GM13976 (cell line): ENCODE measurements at regions not wholly inside any gene's neighbourhood (a gene's known extent, or its start where the extent isn't known, plus 50 kb on each side); places are given as distances from the start of the nearest gene placed in this dataset.

ENCODE experiments used
- DNase-seq: peaks from one replicate; pipeline ENCODE4 v3.0.0; 2012; ENCODE audit warnings: low spot score
- in situ Hi-C: fragments of 300-500 bp; cut with MboI; formaldehyde crosslinking; loops from one replicate; pipeline ENCODE4 v1.12.0; 2022; ENCODE audit warnings: low sequenced_read_pairs, mixed read lengths, inconsistent platforms; ENCODE audit not compliant: unreplicated experiment
- TF ChIP-seq, protein P1 (sequence below): IDR thresholded peaks from 2 replicates; pipeline ENCODE4 v1.5.1; 2012; ENCODE audit warnings: borderline replicate concordance, mild to moderate bottlenecking; ENCODE audit not compliant: insufficient read depth; ENCODE audit errors: extremely low read depth, missing control alignments, control extremely low read depth

DNA sequence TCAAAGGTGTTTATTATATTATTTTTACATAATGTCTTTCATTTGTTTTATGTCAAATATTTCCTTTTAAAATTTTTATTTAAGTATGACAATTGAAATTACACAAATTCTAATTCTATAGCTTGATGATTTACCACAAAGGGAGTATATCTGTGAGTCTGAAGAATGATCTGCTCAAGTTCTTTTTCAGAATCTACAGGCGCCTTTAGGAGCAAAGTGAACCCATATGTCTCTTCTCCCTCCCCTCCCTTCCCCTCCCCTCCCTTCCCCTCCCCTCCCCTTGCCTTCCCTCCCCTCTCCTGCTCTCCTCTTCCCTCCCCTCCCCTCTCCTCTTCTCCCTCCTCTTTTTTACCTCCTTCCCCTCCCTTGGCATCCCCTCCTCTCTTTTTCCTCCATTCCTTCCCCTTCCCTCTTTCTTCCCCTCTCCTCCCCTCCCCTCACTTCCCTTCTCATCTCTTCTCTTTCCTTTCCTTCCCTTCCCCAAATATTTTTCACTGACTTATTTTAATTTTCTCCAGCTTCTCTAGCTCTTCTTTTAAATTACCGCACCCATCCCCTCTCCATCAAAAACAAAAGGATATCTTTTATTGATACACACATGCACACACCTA is 495.3 kb upstream of the PIK3R1 start:
- DNase-seq, result no peak
- in situ Hi-C loops, result no loop called here
- TF ChIP-seq, protein P1, sequence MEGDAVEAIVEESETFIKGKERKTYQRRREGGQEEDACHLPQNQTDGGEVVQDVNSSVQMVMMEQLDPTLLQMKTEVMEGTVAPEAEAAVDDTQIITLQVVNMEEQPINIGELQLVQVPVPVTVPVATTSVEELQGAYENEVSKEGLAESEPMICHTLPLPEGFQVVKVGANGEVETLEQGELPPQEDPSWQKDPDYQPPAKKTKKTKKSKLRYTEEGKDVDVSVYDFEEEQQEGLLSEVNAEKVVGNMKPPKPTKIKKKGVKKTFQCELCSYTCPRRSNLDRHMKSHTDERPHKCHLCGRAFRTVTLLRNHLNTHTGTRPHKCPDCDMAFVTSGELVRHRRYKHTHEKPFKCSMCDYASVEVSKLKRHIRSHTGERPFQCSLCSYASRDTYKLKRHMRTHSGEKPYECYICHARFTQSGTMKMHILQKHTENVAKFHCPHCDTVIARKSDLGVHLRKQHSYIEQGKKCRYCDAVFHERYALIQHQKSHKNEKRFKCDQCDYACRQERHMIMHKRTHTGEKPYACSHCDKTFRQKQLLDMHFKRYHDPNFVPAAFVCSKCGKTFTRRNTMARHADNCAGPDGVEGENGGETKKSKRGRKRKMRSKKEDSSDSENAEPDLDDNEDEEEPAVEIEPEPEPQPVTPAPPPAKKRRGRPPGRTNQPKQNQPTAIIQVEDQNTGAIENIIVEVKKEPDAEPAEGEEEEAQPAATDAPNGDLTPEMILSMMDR, result no peak

DNA sequence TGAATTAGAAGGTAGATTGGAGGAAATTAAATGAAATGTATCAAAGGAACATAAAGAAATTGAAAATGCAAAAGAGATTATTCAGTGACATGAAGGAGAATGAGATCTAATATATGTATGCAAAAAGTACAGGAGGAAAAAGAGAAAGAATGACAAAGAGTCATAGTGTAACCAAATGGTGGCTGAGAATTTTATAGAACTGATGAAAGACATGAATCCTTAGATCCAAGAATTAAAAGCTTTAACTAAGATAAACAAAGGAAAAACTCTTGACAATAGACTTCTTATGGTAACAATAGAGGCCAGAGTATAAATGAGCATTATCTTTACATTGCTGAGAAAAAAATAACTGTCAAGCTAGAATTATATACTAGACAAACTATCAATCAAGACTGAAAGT is 505.4 kb upstream of the CD180 start:
- TF ChIP-seq, protein P1, result no peak
- in situ Hi-C loops, result no loop called here
- no peak for DNase-seq

DNA sequence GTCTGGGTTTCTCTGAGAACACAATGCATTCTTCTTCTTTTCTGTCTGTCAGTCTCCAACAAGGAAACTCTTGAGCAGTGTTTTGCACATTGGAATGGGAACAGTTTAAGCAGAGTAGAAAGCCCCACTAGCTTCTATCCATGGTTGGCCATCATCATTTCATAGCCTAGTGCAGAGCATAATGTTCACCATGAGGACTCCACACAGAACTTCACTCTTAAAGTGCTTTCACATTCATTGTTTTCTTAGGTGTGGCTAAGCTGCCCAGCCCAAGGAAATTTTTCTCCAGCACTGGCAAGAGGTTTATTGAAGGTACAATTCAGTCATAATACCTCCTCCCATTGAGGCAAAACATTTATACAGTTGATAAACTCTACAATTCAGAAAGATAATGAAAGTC is 503.0 kb upstream of the CD180 start:
- in situ Hi-C loops, result no loop called here
- TF ChIP-seq, protein P1, result no peak
- DNase-seq, result no peak

DNA sequence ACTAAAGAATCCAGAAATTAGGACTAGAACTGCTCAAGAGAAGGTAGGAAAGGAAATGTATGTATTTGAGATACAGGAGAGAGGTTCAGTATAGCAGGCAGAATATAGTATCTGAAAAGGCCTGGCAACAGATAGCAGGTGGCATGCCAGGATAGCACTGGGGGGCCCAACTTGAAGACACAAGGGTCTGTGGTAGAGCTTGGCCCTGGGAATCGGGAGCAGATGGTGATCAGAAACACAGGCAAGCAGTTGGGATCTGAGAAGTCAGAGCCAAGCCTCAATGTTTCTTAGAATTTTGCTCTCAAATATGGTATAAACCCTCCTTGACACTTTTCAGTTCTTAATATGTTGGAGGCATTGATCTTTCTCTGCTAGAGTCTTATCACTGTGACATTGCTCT is 499.8 kb upstream of the CD180 start:
- TF ChIP-seq, protein P1, result no peak
- DNase-seq, result no peak
- in situ Hi-C loops, result no loop called here

DNA sequence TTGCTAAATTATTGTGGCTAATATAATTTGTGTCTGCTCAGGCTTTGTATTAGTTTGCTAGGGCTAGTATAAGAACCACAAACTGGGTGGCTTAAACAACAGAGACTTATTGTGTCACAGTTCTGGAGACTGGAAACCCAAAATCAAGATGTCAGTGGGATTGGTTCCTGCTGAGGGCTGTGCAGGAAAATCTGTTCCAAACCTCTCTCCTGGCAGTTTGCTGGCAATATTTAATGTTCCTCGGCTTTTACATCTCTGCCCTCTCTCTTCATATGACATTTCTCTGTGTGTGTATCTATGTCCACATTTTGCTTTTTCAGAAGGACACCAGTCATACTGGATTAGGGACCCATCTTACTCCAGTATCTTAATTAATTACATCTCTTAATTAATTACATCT is 498.8 kb upstream of the CD180 start:
- in situ Hi-C loops, result no loop called here
- TF ChIP-seq, protein P1, result no peak
- DNase-seq, result no peak

DNA sequence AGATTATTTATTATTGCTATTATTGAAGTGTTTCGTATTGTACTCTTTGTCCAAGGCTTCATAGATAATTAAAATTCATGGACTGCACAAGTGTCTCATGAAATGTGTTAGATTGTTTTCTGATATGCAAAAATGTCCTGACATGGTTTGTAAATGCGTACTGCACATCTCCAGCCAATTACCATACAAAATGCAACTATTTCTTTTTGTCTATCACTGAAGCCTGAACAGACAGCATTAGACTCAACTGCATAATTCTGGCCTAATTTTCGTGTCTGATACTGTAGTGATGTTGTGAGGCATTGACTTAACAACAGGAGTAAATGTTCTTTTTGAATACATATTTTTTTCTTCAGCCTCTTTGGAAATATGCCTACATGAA is 498.2 kb upstream of the CD180 start:
- in situ Hi-C loops, result no loop called here
- TF ChIP-seq, protein P1, result no peak
- DNase-seq, result no peak

DNA sequence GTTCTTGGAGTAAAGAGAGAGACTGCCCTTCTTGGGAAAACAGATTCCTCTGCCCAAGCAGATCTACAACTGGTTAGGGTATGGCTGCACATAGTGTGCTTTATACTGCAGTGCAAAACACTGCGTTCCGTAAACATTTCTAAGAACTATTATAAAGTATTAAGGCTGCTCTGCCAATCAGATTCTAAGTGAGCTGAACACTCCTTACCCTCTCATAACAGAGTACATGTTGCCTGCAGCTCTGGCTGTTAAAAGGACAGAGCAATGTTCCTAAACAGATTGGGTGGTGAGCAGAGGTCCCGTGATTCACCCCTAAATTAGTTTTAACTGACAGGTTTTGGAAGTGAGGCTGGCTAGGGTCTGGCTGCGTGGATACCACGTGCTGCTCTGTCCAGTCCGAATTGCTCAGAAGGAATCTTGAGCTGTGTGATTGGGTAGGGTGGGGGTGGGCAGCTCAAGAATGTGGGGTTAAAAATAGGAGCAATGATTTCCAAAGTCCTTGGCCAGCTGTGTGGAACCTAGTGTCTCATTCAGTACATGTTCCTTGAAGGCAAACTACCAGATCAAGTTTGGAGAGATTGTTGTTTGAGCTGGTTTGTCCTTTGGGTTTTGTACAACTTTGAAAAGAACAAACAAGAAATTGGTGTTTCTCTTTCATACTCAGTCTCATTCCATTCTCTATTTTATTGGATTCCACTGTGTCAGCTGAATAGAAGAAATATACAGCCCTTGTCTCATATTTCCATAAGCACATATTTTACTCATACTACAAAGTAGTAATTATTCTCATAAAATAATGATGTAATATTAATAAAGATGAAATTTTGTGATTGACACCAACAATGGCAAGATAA is 497.6 kb upstream of the CD180 start:
- in situ Hi-C loops, result no loop called here

More for the DNA sequence above, 497.6 kb upstream of the CD180 start:
- no peak for DNase-seq
- TF ChIP-seq, protein P1, result no peak
